ENCODE measurements at regions not wholly inside any gene's neighbourhood (a gene's known extent, or its start where the extent isn't known, plus 50 kb on each side); places are given as distances from the start of the nearest gene placed in this dataset.

DNA sequence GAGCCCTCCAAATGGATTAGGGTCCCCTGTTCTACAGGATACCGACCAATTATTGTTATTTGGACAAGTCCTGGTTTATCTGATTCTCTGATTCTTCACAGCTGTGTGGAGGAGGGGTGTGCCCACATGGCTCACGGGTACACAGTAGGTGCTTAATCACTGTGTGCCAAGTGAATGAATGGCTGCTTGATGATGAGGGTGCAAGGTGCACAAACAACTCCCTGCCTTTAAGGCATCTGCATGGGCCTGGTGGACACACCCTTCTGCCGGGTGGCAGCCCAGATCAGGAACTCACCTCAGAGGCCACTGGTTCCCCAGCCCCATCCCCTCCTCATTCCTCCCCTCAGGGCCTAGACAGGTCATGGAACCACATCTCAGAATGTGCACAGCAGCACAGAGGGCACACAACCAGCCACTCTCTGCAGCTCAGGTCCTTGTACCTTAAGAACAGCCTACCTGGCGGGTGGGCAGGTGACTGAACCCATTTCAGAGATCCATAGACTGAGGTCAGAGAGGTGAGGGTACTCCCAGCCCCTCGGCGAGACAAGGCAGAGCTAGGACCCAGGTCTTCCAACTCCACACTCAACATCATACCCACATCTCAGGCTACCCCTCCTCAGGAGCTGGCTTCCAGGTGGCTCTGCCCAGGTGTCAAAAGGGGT lies 50.3 kb downstream of the SHANK2 start:
- H3K4me3 ChIP-seq (ENCODE audit: low read depth, low read length) = no peak overlapping the region
- no peak for DNase-seq (ENCODE audit: low read depth)
- TF ChIP-seq CTCF (IDR thresholded peaks at IDR 0.05; ENCODE audit: control insufficient read depth, extremely low read depth, insufficient read depth) = no peak

- TF ChIP-seq CTCF (IDR thresholded peaks at IDR 0.05; ENCODE audit: control insufficient read depth, extremely low read depth, insufficient read depth) = no peak
- no peak for DNase-seq (ENCODE audit: low read depth)
These were observed 51.1 kb downstream of the SHANK2 start for GRCh38 chr11:71201231-71201630.

DNA sequence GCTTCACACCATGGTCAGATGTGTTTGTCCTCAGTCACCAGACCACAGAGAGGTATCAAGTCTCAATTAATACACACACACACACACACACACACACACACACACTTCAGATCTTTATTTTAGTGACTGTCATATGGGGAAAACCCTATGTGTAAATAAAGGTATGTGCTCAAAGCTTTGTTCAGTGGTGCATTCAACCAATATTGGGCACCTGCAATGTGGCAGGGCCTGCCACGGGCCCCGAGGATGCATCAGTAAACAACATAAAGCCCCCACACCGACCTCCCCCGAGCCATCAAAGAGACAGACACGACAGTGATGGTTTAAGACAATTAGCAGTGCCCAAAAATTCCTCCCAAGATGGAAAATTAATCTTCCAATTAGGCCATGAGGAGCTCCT lies 51.6 kb downstream of the SHANK2 start:
- DNase-seq (ENCODE audit: low read depth) = no peak
- H3K4me3 ChIP-seq (ENCODE audit: low read depth, low read length) = no peak overlapping the region
- no peak for TF ChIP-seq CTCF (IDR thresholded peaks at IDR 0.05; ENCODE audit: control insufficient read depth, extremely low read depth, insufficient read depth)

More at GRCh38 chr11:71201231-71201630, 51.1 kb downstream of the SHANK2 start:
- no peak overlapping the region for H3K4me3 ChIP-seq (ENCODE audit: low read depth, low read length)

- TF ChIP-seq CTCF (IDR thresholded peaks at IDR 0.05; ENCODE audit: control insufficient read depth, extremely low read depth, insufficient read depth) = no peak
These were observed 52.1 kb downstream of the SHANK2 start for GRCh38 chr11:71200172-71200716.

GRCh38 chr11:71199226-71199820 lies 53.1 kb downstream of the SHANK2 start:
- no peak for DNase-seq (ENCODE audit: low read depth)
- no peak for TF ChIP-seq CTCF (IDR thresholded peaks at IDR 0.05; ENCODE audit: control insufficient read depth, extremely low read depth, insufficient read depth)
- no peak overlapping the region for H3K4me3 ChIP-seq (ENCODE audit: low read depth, low read length)

More at GRCh38 chr11:71200172-71200716, 52.1 kb downstream of the SHANK2 start:
- H3K4me3 ChIP-seq (ENCODE audit: low read depth, low read length) = no peak overlapping the region
- no peak for DNase-seq (ENCODE audit: low read depth)

DNA sequence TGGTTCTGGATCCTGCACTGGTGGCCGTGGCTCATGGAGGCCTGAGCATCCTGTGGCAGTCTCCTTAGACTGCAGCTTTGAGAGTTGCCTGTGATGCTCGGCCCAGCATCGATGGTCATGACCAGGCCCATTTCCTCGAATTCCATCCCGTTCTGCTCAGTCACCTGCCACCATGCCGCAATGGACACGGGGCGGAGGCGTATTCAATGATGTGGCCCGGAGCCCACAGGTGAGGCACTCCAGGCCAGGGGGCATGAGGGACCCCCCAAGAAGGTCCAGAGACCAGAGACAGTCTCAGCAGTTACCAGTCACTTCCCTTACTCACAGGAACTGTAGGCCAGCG lies 53.6 kb downstream of the SHANK2 start:
- DNase-seq (ENCODE audit: low read depth) = no peak
- no peak overlapping the region for H3K4me3 ChIP-seq (ENCODE audit: low read depth, low read length)
- no peak for TF ChIP-seq CTCF (IDR thresholded peaks at IDR 0.05; ENCODE audit: control insufficient read depth, extremely low read depth, insufficient read depth)
